ENCODE measurements at regions not wholly inside any gene's neighbourhood (a gene's known extent, or its start where the extent isn't known, plus 50 kb on each side); places are given as distances from the start of the nearest gene placed in this dataset.

DNA sequence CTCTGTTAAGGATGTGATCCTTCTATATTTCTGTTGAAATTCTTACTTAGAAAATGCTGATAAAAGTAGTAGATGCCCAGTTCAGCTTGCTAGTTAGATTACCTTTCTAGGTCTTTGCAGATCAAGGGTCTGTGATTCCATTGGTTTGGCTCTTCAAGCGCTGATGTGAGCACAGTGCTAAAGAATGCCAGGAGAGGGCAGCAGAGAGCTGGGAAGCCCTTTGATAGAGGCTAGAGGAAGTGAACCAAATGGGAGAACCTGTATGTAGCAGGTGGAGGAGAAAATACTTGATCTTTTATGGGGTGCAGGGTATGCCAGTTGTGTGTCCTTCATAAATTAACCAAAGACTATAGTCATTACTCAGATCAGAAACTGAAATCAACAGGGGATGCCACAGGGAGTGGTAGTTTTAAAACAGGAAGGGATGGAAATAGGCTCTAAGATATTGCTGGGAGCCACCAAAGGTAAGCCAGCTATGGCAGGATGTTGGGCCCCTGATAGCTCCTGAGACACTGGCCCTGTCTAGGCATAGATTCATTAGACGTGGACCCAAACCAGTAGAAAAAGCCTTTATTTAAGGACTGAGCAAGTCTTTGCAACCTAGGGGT lies 677.4 kb downstream of the SQOR start:
- TF ChIP-seq, protein P1, sequence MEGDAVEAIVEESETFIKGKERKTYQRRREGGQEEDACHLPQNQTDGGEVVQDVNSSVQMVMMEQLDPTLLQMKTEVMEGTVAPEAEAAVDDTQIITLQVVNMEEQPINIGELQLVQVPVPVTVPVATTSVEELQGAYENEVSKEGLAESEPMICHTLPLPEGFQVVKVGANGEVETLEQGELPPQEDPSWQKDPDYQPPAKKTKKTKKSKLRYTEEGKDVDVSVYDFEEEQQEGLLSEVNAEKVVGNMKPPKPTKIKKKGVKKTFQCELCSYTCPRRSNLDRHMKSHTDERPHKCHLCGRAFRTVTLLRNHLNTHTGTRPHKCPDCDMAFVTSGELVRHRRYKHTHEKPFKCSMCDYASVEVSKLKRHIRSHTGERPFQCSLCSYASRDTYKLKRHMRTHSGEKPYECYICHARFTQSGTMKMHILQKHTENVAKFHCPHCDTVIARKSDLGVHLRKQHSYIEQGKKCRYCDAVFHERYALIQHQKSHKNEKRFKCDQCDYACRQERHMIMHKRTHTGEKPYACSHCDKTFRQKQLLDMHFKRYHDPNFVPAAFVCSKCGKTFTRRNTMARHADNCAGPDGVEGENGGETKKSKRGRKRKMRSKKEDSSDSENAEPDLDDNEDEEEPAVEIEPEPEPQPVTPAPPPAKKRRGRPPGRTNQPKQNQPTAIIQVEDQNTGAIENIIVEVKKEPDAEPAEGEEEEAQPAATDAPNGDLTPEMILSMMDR (IDR thresholded peaks at IDR 0.05 in 2 of 3, conservative IDR thresholded peaks at IDR 0.05 in 1 of 3; ENCODE audit: borderline replicate concordance in 1 of 3, insufficient read depth in 1 of 3, low read depth in 2 of 3, low read length in 2 of 3), result peak in 2 of 3 experiments; percentile 67 to 72; a peak in 4 of 6 replicates
- TF ChIP-seq CEBPB (IDR thresholded peaks at IDR 0.05; ENCODE audit: low read depth), result no peak
- no peak for TF ChIP-seq SP1 (IDR thresholded peaks at IDR 0.05; ENCODE audit: low read depth)
- TF ChIP-seq, protein P2, sequence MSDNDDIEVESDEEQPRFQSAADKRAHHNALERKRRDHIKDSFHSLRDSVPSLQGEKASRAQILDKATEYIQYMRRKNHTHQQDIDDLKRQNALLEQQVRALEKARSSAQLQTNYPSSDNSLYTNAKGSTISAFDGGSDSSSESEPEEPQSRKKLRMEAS (IDR thresholded peaks at IDR 0.05), result no peak
- no peak for TF ChIP-seq SIN3A (IDR thresholded peaks at IDR 0.05; ENCODE audit: low read depth)
- no peak for TF ChIP-seq TCF7L2 (IDR thresholded peaks at IDR 0.05; ENCODE audit: borderline replicate concordance, extremely low read depth, insufficient read depth, insufficient read length)
- no peak for TF ChIP-seq POLR2A (IDR thresholded peaks at IDR 0.05; ENCODE audit: borderline replicate concordance, extremely low read depth, insufficient read depth, insufficient read length)
- no peak for TF ChIP-seq CBX3 (IDR thresholded peaks at IDR 0.05; ENCODE audit: low read depth)
- TF ChIP-seq YY1 (IDR thresholded peaks at IDR 0.05; ENCODE audit: extremely low read depth, insufficient replicate concordance, low read depth, low read length), result no peak
- TF ChIP-seq EZH2 (IDR thresholded peaks at IDR 0.05), result no peak

Data from HCT116 (cell line).